NCI-H187 treated with DMSO at 0.1 percent for 48 hours (cell line): ENCODE measurements at regions not wholly inside any gene's neighbourhood (a gene's known extent, or its start where the extent isn't known, plus 50 kb on each side); places are given as distances from the start of the nearest gene placed in this dataset.
"Not testable (repeated sequence)": the region's sequence is repeated elsewhere in the genome, so short reads cannot be mapped to it uniquely, and the experiment has no call there.

ENCODE experiments used
- DNase-seq: peaks from one replicate; lab custom pipeline; 2025; lab: John Stamatoyannopoulos, UW

DNA sequence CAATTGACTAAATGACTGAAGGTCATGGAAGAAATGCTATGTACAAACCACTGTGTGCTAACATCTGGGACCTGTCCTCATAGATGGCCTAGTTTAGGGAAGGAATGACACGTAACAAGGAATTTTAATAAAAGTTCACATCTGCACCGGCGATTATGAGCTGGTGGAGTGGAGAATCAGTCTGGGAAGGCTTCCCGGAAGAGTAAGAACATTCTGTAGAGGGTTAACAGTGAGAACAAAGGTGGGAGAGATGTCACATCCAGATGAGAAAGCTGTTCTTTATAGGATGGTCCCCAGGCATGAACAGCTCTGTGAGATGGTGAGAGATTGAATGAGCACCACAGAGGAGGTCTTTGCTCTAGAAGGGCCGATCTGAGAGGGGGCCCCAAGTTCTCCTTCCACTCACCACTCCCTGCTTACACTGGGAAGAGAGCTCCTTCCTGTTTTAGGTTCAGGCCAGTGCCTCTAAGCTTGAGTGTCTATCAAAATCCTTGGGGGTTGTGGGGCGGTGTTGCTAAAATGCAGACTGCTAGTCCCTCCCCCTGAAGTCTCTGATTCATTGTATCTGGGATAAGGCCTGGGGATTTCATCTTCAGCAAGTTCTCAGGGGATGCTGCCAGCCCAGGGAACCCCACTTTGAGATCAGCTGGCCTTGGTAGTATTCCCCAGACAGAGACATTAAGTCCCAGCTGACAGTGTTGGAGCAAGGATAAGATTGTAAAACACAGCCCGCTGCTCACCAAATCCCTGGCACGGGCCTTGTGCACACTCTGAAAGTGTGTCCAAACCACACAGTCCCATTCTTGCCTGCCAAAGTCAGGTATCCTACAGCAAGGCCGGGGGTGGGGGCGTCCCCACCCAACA, 294.7 kb upstream of the MAF start:
- DNase-seq = no peak

GRCh38 chr16:79893445-79893844, 292.9 kb upstream of the MAF start:
- DNase-seq = no peak

- DNase-seq = no peak
Observed at GRCh38 chr16:79892278-79892677, 291.7 kb upstream of the MAF start.

GRCh38 chr16:79891458-79891857, 290.9 kb upstream of the MAF start:
- no peak for DNase-seq

GRCh38 chr16:79887541-79888540, 287.3 kb upstream of the MAF start:
- DNase-seq = no peak

DNA sequence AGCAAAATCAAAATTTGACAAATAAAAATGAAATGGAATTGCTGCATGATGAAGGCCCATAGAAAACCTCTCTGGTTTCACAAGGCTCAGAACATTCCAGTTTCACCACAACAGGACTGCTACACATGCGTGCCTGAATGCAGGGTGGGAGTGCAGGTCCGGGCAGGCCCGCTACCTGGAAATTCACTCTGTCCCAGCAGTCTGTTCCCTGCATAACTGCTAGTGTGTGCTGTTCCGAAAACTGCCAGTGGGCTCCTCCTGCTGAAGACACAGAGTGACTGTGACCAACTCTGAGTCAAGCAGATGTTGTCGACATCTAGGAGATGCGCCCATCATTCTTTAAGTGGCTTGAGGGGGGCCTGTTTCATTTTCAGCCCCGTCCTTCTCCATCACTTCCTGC, 284.8 kb upstream of the MAF start:
- DNase-seq = no peak

- DNase-seq = no peak
Observed at GRCh38 chr16:79883494-79883893, 283.0 kb upstream of the MAF start.

DNA sequence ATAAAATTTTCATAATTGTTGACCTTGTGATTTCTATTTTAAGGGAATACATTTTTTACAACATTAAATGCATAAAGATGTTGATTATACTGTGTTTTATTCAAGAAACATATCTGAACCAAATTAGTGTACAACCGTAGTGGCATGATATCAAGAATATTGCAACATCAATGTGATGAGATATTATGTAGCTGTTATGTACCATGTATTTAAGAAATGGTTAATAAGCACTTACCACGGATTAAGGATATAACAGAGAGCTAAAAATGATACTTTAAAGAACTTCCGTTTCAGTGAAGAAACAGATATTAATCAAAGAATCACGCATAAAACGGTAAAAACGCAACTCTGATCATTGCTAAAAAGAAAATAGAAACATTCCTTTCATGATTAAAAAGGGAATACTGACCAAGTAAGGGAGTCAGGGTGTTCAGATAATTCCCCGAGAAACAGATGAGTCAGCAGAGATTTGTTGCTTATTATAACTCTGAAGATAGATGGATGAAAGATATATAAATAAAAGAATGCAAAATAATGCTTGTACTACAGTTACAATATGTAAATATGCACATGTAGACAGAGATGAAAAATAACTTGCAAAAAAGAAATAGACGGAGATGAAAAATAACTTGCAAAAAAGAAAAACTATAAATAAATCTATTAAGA, 281.9 kb upstream of the MAF start:
- no peak for DNase-seq

DNA sequence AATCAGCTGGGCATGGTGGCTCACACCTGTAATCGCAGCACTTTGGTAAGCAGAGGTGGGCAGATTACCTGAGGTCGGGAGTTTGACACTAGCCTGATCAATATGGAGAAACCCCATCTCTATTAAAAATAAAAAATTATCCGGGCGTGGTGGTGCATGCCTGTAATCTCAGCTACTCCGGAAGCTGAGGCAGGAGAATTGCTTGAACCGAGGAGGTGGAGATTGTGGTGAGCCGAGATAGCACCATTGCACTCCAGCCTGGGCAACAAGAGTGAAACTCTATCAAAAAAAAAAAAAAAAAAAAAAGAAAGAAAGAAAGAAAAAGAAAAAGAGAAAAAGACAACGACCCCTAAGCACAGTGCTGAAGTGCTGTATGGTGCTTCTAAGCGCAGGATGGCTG, 280.6 kb upstream of the MAF start:
- not testable (repeated sequence) for DNase-seq

GRCh38 chr16:79876332-79876730, 275.8 kb upstream of the MAF start:
- DNase-seq = no peak

GRCh38 chr16:79874391-79874790, 273.9 kb upstream of the MAF start:
- DNase-seq = no peak

DNA sequence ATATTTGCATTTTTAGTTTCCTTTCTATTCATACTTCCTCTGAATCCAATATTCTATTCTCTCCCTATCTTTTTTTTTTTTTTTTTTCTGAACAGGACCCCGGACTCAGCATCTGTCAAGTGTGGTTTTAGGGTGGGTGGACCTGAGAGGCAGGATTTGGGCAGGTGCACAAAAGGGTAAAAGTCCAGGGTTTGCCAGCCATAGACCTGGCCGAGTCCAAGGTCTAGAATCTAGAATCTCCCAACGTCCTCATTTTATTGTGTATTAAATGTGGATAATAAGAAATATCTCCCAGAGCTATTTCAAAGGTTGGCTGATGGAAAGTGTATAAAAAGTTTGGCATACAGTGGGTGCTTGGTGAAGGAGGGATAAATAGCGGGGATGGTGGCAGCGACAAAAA, 273.3 kb upstream of the MAF start:
- no peak for DNase-seq

- DNase-seq = no peak
Observed at GRCh38 chr16:79871906-79872305, 271.4 kb upstream of the MAF start.

DNA sequence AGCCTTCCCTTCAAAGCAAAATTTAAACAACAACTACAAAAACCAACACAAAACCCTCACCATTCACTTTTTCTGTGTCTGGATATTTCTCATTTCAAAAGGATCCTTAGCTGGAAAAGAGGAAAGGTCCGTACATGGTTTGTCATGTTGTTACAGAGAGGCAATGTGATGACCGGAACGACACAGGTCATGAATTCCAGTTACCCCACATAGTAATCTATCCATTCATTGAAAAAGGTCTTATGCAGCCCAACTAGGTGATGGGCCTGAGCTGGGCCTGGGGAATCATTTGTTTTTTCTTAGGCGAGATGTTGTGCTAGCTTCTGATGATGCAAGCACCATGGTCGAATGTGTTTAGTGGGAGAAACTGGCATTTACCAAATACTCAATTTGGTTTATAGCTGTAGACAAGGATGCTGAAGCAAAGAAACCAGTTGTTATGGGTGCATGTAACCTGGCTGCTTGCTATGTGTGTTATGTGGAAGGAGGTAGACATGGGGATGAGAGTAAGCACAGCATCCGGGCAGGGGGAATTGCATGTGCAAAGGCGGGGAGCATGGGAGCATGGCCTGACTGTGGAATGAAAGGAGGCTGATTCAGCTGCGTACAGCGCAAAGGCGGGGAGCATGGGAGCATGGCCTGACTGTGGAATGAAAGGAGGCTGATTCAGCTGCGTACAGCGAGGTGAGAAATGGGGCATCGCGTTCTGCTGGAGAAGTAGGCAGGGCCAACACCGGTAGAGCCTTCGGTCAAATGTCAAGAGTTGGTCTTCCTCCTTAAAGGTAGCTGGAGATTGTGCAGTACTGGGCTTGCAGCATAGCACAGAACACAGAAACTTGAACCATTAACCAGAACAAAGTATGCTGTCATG, 269.7 kb upstream of the MAF start:
- DNase-seq = no peak

DNA sequence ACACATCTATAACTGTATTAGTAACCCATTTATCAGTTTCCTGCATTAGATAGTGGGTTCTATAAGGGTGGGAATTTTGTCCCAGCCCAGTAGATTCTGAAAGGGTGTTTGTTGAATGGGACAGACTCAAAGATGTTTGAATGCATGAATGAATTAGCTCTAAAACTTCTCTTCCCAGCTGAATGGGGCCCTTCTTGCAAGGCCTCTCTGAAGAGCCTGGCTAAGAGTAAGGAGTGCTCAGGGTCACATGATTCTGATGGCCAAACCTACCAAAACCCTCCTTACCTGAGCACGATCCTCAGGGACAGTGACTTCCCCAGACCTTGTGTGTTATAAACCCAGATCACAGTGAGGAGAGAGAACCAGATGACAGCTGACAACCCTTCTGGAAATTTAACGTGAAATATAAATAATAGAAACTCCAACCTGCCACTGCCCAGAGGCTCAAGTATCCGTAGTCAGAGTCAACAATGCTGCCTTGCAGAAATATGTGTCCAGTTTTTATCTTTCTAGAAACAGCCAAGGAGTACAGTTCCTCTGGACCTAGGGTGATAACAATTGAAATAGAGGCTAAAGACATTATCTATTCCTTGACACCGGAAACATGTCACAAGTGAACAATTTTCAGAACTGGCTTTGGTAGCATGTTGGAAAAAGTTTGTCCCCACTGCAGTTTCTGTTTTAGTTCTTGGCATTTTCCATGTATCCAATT, 268.9 kb upstream of the MAF start:
- no peak for DNase-seq

DNA sequence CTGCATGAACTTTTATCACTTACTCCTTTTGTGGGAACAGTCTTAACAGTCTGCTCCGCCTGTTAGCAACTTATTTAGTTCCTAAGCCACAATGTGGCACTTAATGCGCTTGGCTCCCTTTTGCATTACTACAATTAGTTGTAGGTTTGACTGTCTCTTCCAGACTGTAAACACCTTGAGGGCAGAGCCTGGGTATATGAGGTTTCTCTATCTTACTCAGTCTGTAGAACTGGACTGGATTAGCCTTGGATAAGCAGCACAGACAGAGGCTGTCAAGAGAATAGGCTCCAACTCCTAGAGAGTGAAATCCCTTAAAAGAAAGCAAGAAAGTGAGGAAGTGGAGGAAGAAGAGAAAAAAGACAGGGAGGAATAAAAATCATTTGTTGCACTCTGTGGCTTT, 268.3 kb upstream of the MAF start:
- no peak for DNase-seq

GRCh38 chr16:79867425-79867997, 267.0 kb upstream of the MAF start:
- DNase-seq = no peak

GRCh38 chr16:79865918-79866317, 265.4 kb upstream of the MAF start:
- no peak for DNase-seq

- DNase-seq = no peak
Observed at GRCh38 chr16:79864781-79865391, 264.3 kb upstream of the MAF start.
